ENCODE measurements at regions not wholly inside any gene's neighbourhood (a gene's known extent, or its start where the extent isn't known, plus 50 kb on each side); places are given as distances from the start of the nearest gene placed in this dataset.

GRCh38 chr20:7695051-7695495 lies 245.2 kb downstream of the HAO1 start:
- TF ChIP-seq CTCF (IDR thresholded peaks at IDR 0.05; ENCODE audit: low read depth, low read length, missing input control) (no peak), REST (IDR thresholded peaks at IDR 0.05) (no peak), RAD21 (IDR thresholded peaks at IDR 0.05) (no peak), RXRA (IDR thresholded peaks at IDR 0.05) (no peak), ATF3 (IDR thresholded peaks at IDR 0.05) (no peak), EGR1 (IDR thresholded peaks at IDR 0.05; ENCODE audit: low read depth in 2 of 2) (no peak)

All from liver (tissue), 3 donors.